Heart right ventricle (tissue), 16 donors: ENCODE measurements at regions not wholly inside any gene's neighbourhood (a gene's known extent, or its start where the extent isn't known, plus 50 kb on each side); places are given as distances from the start of the nearest gene placed in this dataset.

Experiments used
- ATAC-seq, 8 donors: fragments of 200-7000 bp; cut with Tn5 transposase; one replicate each; pipeline ENCODE4 v1.9.1; 2020; ENCODE audit warnings: mild to moderate bottlenecking in 8 of 8, moderate library complexity in 8 of 8, moderate number of reproducible peaks in 1 of 8
- DNase-seq, 2 donors: peaks; one replicate each; pipeline ENCODE4 v3.0.0-alpha.2; 2020
- H3K27ac ChIP-seq, 10 donors: fragments of 200-600 bp; sonication (generic) in 2 of 10; one replicate each; pipeline versions ENCODE4 v1.5.0 to v1.8.0; 2020 to 2022; ENCODE audit warnings: mild to moderate bottlenecking in 3 of 10
- H3K27me3 ChIP-seq, 7 donors: fragments of 200-600 bp; one replicate each; pipeline ENCODE4 v1.8.0; 2021 to 2022; ENCODE audit warnings: mild to moderate bottlenecking in 2 of 7
- H3K36me3 ChIP-seq, 9 donors: fragments of 200-600 bp; sonication (generic) in 1 of 9; one replicate each; pipeline versions ENCODE4 v1.5.0 to v1.8.0; 2020 to 2022; ENCODE audit warnings: mild to moderate bottlenecking in 2 of 9
- H3K4me1 ChIP-seq, 9 donors: fragments of 200-600 bp; sonication (generic) in 1 of 9; one replicate each; pipeline versions ENCODE4 v1.5.0 to v1.8.0; 2020 to 2022; ENCODE audit warnings: mild to moderate bottlenecking in 4 of 9
- H3K4me3 ChIP-seq, 10 donors: fragments of 200-600 bp; sonication (generic) in 2 of 10; one replicate each; pipeline versions ENCODE4 v1.5.0 to v1.8.0; 2020 to 2022; ENCODE audit warnings: mild to moderate bottlenecking in 7 of 10, moderate library complexity in 2 of 10
- H3K9me3 ChIP-seq, 11 donors: fragments of 200-600 bp in 10 of 11; sonication (generic) in 2 of 11; one replicate each; pipeline versions ENCODE4 v1.5.0 to v1.8.0; 2013 to 2022; ENCODE audit warnings: mild to moderate bottlenecking in 2 of 11, control low read depth in 1 of 11, moderate library complexity in 1 of 11
- CTCF ChIP-seq, 9 donors: fragments of 200-600 bp; sonication (generic) in 2 of 9; IDR thresholded peaks; one replicate each; pipeline versions ENCODE4 v1.5.0 to v1.8.0; 2021 to 2022; ENCODE audit warnings: antibody characterized with exemption in 9 of 9, mild to moderate bottlenecking in 5 of 9, moderate library complexity in 1 of 9
- WGBS, 2 donors: extraction: QIAGEN DNeasy Blood & Tissue Kit; methylation state at CpG; one replicate each; pipeline ENCODE4 v1.1.7; 2013; ENCODE audit warnings: inconsistent platforms in 1 of 2; 5-methylcytosine and 5-hydroxymethylcytosine counted together
- intact Hi-C, 10 donors: fragments of 100-400 bp; cut with DNase I; formaldehyde crosslinking; loops; one replicate each; pipeline versions ENCODE4 v1.11.1 to v1.14.2; 2022
- donor health status: Arrhythmogenic right ventricular cardiomyopathy.
- donor health status: ischemic (EF 13 %, LVEDD 7.1; RV severe dilation, severe dysfunction).
- donor health status: healthy with polysubstance abuse.
- donor health status: DM: no; HTN: yes; CAD: no.
- donor health status: DM: no; HTN: no; CAD: no.
- donor health status: ischemic (EF 25% LVEDD 6.9; RV normal size, moderate dysfunction).
- donor health status: ischemic (EF 25% LVEDD 5.7; RV mildly dilated, moderate dysfunction).
- donor health status: healthy.
- donor health status: DM: yes; HTN: yes; CAD: no.
- donor health status: Ischemic cardiomyopathy.
- donor health status: ischemic (EF 35%, LVEDD 5.7; RV mildly dilated, moderate dysfunction).
- donor health status: nonischemic (EF 11% LVEDD 7.7; RV severe dilation, severe dysfunction).
- donor health status: DM: yes; HTN: yes; CAD: no.
- donor health status: PGD.
- donor health status: ischemic (EF 29% LVEDD 5.4; RV normal size, mild dysfunction).
- donor health status: nonischemic (EF 23%, LVEDD 6.1; RV moderate dilation, normal function).

GRCh38 chr2:21633911-21634310 lies 510.1 kb downstream of the TDRD15 start:
- 61 to 63% methylated on average over 7 of the region's 7 CpGs for WGBS, 2 donors
- no peak for DNase-seq
- no peak for ATAC-seq
- no peaks in the 10 kb centered on the region for H3K4me1 ChIP-seq
- H3K36me3 ChIP-seq: no peaks in the 10 kb centered on the region
- H3K9me3 ChIP-seq: no peaks in the 10 kb centered on the region
- H3K27me3 ChIP-seq: no peaks in the 10 kb centered on the region
- no peak for TF ChIP-seq CTCF (IDR thresholded peaks at IDR 0.05)
- no peak overlapping the region for H3K27ac ChIP-seq
- no peak overlapping the region for H3K4me3 ChIP-seq
- intact Hi-C loops: no loop called here

- ATAC-seq: no peak
- no peak for DNase-seq
- no peak for TF ChIP-seq CTCF (IDR thresholded peaks at IDR 0.05)
- H3K27ac ChIP-seq: no peak overlapping the region
- no peaks in the 10 kb centered on the region for H3K9me3 ChIP-seq
- no peaks in the 10 kb centered on the region for H3K4me1 ChIP-seq
- H3K4me3 ChIP-seq: no peak overlapping the region
- no peaks in the 10 kb centered on the region for H3K36me3 ChIP-seq
- 81 to 86% methylated on average over 2 of the region's 2 CpGs for WGBS, 2 donors
- no peaks in the 10 kb centered on the region for H3K27me3 ChIP-seq
- intact Hi-C loops: no loop called here
Measured at GRCh38 chr2:21640046-21640445, 516.3 kb downstream of the TDRD15 start.

- WGBS, 2 donors: 58 to 62% methylated on average over 6 of the region's 6 CpGs
- H3K27ac ChIP-seq: no peak overlapping the region
- peak in 2 of 8 donors; percentile 11 to 51 for ATAC-seq
Measured at GRCh38 chr2:21642647-21643046, 518.9 kb downstream of the TDRD15 start.

GRCh38 chr2:21643180-21643579 lies 519.4 kb downstream of the TDRD15 start:
- Histone ChIP-seq H3K27me3 (no peaks in the 10 kb centered on the region), H3K4me1 (no peaks in the 10 kb centered on the region), H3K4me3 (no peak overlapping the region), H3K27ac (no peak overlapping the region), H3K36me3 (no peaks in the 10 kb centered on the region), H3K9me3 (no peaks in the 10 kb centered on the region)
- no peak for DNase-seq
- WGBS, 2 donors: 97 to 100% methylated on average over 1 of the region's 1 CpG
- TF ChIP-seq CTCF (IDR thresholded peaks at IDR 0.05): no peak
- intact Hi-C loops: no loop called here
- ATAC-seq: no peak

More at GRCh38 chr2:21642647-21643046, 518.9 kb downstream of the TDRD15 start:
- H3K4me1 ChIP-seq: no peaks in the 10 kb centered on the region
- TF ChIP-seq CTCF (IDR thresholded peaks at IDR 0.05): no peak
- H3K36me3 ChIP-seq: no peaks in the 10 kb centered on the region
- DNase-seq: no peak
- H3K4me3 ChIP-seq: no peak overlapping the region
- intact Hi-C loops: no loop called here
- H3K9me3 ChIP-seq: no peaks in the 10 kb centered on the region
- H3K27me3 ChIP-seq: no peaks in the 10 kb centered on the region

- intact Hi-C loops: no loop called here
- Histone ChIP-seq H3K4me1 (no peaks in the 10 kb centered on the region), H3K4me3 (no peak overlapping the region), H3K27ac (no peak overlapping the region), H3K9me3 (no peaks in the 10 kb centered on the region), H3K27me3 (no peaks in the 10 kb centered on the region), H3K36me3 (no peaks in the 10 kb centered on the region)
- DNase-seq: no peak
- ATAC-seq: no peak
- TF ChIP-seq CTCF (IDR thresholded peaks at IDR 0.05): no peak
- 79 to 93% methylated on average over 1 of the region's 1 CpG for WGBS, 2 donors
Measured at GRCh38 chr2:21644266-21644665, 520.5 kb downstream of the TDRD15 start.
